ENCODE measurements at regions not wholly inside any gene's neighbourhood (a gene's known extent, or its start where the extent isn't known, plus 50 kb on each side); places are given as distances from the start of the nearest gene placed in this dataset.

DNA sequence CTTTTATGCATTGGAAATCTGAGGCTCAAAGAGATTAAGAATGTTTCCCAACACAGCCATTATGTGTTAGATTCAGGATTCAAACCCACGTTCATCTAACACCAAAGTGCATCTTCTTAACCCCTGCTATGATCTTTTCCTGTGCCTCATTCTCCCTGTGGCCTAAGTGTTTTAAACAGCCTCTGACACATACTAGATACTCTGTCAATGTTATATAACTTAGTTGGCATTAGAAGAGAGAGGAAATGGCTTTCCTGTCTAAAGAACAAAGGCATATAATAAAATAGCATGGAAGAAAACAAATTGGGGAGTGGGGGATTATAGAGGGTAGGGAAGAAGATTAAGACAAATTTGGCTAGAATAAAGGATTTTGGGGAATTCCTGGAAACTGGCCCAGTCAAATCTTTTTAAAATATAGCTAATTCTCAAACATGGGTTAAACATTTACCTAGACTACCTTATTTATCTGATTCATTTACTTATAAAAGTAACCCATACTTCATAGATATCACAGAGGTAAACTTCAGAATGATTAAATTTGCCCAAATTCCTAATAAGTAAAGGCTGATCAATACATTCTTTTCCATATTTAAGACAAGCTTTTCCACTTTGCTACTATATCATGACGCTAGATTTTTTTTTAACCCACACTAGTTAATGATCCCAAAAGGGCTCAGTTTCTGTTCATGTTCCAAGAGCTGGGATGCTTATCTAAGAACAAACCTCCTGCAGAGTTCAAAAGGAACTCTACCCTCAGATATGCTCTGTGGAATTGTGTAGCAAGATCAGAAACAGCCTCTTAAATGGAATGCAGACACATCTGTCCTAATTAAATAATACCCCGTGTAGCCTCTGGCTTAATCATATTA lies 122.9 kb upstream of the PTPRG start:
- no peak overlapping the region for H3K4me3 ChIP-seq
- no peak for DNase-seq (ENCODE audit: low spot score)
- TF ChIP-seq, protein P1, sequence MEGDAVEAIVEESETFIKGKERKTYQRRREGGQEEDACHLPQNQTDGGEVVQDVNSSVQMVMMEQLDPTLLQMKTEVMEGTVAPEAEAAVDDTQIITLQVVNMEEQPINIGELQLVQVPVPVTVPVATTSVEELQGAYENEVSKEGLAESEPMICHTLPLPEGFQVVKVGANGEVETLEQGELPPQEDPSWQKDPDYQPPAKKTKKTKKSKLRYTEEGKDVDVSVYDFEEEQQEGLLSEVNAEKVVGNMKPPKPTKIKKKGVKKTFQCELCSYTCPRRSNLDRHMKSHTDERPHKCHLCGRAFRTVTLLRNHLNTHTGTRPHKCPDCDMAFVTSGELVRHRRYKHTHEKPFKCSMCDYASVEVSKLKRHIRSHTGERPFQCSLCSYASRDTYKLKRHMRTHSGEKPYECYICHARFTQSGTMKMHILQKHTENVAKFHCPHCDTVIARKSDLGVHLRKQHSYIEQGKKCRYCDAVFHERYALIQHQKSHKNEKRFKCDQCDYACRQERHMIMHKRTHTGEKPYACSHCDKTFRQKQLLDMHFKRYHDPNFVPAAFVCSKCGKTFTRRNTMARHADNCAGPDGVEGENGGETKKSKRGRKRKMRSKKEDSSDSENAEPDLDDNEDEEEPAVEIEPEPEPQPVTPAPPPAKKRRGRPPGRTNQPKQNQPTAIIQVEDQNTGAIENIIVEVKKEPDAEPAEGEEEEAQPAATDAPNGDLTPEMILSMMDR (IDR thresholded peaks at IDR 0.05) = no peak
- H3K4me1 ChIP-seq = peaks cover 0 to 5% of the 10 kb centered on the region in 2 donors
- H3K36me3 ChIP-seq = no peaks in the 10 kb centered on the region
- no peaks in the 10 kb centered on the region for H3K9me3 ChIP-seq
- H3K27me3 ChIP-seq = no peaks in the 10 kb centered on the region
- no peak overlapping the region for H3K27ac ChIP-seq

DNA sequence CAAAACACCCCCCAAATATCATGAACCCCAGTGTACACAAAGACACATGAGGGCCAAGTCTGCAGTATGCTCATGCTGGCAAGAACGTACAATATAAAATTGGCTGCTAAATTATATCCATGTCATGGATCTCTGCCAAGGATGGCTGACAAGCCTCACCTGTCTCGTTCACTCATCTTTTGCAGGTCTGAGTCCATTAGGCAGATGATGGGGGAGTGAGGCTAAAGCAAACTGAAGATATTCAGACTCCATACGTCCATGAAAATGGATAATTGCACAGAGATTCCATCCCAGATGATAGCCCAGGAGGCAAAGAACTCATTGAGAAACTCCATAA lies 122.3 kb upstream of the PTPRG start:
- Histone ChIP-seq H3K4me1 (peaks cover 0 to 7% of the 10 kb centered on the region in 2 donors), H3K9me3 (no peaks in the 10 kb centered on the region), H3K4me3 (no peak overlapping the region), H3K36me3 (no peaks in the 10 kb centered on the region), H3K27ac (no peak overlapping the region), H3K27me3 (no peaks in the 10 kb centered on the region)
- TF ChIP-seq, protein P1 (IDR thresholded peaks at IDR 0.05) = no peak
- no peak for DNase-seq (ENCODE audit: low spot score)

DNA sequence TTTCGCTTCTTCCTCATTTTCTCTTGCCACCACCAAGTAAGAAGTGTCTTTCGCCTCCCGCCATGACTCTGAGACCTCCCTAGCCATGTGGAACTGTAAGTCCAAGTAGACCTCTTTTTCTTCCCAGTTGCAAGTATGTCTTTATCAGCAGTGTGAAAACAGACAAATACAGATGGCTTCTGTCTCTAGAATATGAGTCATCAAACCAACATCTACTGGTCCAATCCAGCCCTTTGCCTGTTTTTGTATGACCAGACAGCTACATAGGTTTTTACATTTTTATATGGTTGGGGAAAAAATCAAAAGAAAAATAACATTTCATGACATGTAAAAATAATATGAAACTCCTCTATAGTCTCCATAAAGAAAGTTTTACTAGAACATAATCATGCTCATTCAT lies 118.7 kb upstream of the PTPRG start:
- no peak for DNase-seq (ENCODE audit: low spot score)
- no peak overlapping the region for H3K27ac ChIP-seq
- peaks cover 0 to 15% of the 10 kb centered on the region in 2 donors for H3K4me1 ChIP-seq
- H3K27me3 ChIP-seq = no peaks in the 10 kb centered on the region
- H3K36me3 ChIP-seq = no peaks in the 10 kb centered on the region
- H3K4me3 ChIP-seq = no peak overlapping the region
- H3K9me3 ChIP-seq = no peaks in the 10 kb centered on the region
- TF ChIP-seq, protein P1 (IDR thresholded peaks at IDR 0.05) = no peak

DNA sequence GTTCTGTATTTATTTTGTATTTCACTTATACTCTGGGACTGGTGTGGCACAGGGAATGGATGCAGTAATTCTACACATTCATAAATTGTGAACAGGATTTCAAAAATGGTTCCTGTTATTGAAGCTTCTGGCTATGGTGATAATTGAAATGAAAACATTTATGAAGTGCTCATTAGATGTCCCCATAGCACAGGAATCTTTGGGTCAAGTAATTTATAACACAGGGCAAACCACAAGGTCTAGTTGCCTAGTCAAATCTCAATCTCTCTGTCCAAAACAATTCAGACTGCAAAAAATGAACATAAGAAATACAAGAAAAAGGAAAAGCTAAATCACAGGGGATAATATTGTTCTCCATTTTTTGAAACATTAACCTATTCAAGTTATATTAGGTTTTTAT lies 117.5 kb upstream of the PTPRG start:
- Histone ChIP-seq H3K4me1 (peaks cover 0 to 15% of the 10 kb centered on the region in 2 donors), H3K27me3 (no peaks in the 10 kb centered on the region), H3K27ac (no peak overlapping the region), H3K36me3 (no peaks in the 10 kb centered on the region), H3K9me3 (no peaks in the 10 kb centered on the region), H3K4me3 (no peak overlapping the region)
- TF ChIP-seq, protein P1 (IDR thresholded peaks at IDR 0.05) = no peak
- DNase-seq (ENCODE audit: low spot score) = no peak

DNA sequence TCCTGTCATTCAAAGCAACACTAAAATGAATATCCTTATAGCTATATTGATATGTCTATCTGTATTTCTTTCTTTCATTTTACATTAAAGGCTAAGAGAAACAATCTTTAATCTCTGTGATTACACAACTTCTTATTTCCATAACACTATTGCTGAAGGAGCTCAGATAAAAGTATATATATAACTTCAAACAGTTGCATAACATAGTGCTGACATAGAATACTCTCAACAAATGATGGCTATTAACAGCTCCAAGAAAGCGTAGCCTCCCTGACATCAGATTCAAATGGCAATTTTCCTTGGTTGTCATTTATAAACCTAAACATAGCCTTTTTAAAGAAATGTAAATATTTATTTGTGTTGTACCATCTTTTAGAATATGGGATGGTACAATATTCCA lies 116.6 kb upstream of the PTPRG start:
- TF ChIP-seq, protein P1 (IDR thresholded peaks at IDR 0.05) = no peak
- Histone ChIP-seq H3K4me3 (no peak overlapping the region), H3K27ac (no peak overlapping the region), H3K4me1 (peaks cover 0 to 15% of the 10 kb centered on the region in 2 donors), H3K36me3 (no peaks in the 10 kb centered on the region), H3K9me3 (no peaks in the 10 kb centered on the region), H3K27me3 (no peaks in the 10 kb centered on the region)
- no peak for DNase-seq (ENCODE audit: low spot score)

DNA sequence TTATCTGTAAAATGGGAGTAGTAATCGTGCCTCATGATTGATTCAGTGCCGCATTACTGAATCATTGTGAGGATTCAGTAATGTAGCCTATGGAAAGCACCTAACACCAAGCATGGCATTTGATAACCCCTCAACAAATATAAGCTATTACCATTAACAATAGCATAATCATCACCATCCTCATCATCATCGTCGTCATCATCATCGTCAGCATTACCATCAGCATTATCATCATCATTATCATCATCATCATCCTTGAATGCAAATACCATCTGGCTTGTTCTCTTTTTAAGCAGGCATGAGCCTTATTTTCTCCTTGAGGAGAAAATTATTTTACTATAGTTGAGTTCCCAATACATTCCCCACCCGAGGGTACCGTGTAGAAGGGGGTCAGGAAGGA lies 115.4 kb upstream of the PTPRG start:
- TF ChIP-seq, protein P1 (IDR thresholded peaks at IDR 0.05) = no peak
- no peak overlapping the region for H3K4me3 ChIP-seq
- no peaks in the 10 kb centered on the region for H3K27me3 ChIP-seq
- H3K36me3 ChIP-seq = no peaks in the 10 kb centered on the region
- H3K27ac ChIP-seq = no peak overlapping the region
- H3K9me3 ChIP-seq = no peaks in the 10 kb centered on the region
- peaks cover 0 to 15% of the 10 kb centered on the region in 2 donors for H3K4me1 ChIP-seq
- DNase-seq (ENCODE audit: low spot score) = no peak

Data from right atrium auricular region (tissue), 2 donors.